Left forelimb (tissue), 1 donor: ENCODE measurements at regions not wholly inside any gene's neighbourhood (a gene's known extent, or its start where the extent isn't known, plus 50 kb on each side); places are given as distances from the start of the nearest gene placed in this dataset.
A peak's percentile ranks its signal among the peaks of the same experiment; 100 is the strongest.

Experiments
- DNase-seq: peaks from one replicate; pipeline ENCODE4 v3.0.0-alpha.2; 2018; ENCODE audit warnings: low spot score

DNA sequence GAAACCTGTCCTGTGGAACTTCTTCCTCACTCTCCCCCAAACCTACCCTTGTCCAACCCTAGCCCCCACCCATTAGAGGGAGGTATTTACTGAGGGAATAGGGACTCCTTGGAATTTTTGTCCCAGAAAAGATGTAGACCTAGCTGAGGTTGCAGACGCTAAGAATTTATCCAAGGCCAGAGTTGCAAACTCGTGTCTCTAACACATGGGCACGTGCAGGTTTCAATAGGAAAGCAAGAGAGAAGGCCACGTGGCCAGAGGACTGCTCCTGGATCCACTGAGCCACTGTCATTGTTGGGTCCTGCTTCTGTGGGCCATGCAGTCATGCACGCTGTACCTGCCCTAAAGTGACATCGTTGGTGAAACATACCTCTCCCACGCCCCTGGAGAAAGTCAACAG, 243.4 kb upstream of the KCNG1 start:
- DNase-seq: no peak

GRCh38 chr20:51265361-51265760, 242.5 kb upstream of the KCNG1 start:
- DNase-seq: no peak

DNA sequence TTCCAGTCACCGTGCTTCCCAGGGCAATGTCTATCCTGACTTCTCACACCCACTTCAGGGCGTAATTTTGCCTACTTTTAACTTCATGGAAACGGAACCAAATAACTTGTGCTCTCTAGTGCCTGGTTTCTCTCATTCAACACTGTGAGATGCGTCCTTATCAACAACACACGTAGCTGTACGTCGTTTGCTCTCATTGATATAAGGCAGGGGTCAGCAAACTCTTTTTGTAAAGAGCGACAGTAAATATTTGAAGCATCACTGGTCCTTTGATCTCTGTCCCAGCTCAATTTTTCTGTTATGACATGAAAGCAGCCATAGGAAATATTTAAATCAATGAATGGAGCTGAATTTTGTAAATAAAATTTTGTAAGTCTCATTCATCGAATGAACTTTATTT, 239.3 kb upstream of the KCNG1 start:
- DNase-seq: no peak

- no peak for DNase-seq
Observed at GRCh38 chr20:51259455-51259854, 236.5 kb upstream of the KCNG1 start.

DNA sequence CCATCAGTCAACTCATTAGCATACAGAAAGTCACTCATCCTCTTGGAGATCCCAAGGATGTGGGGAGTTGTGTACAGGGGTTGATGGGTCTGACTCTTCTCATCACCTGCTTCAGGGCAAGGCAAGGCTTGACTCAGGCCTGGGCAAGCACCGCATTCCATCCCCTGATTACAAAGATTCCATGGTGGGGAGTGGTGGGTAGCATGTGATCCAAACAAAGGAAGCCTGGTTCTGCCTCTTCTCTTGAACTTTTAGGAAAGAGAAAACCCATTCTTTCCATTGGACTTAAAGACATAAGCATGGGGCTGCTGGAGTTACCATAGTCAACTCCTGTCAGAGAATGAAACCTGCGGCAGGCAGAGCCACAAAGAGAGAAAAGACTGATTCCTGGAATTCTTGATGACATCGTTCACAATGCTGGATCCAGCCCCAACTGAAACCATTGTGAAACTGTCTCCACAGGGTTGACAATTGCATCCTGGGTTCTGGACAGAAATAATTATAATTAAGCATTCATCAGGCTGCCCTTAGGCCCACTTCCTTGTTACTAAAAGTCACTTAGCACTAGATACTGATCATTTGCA, 235.8 kb upstream of the KCNG1 start:
- DNase-seq: no peak

GRCh38 chr20:51255417-51255816, 232.5 kb upstream of the KCNG1 start:
- DNase-seq: no peak

DNA sequence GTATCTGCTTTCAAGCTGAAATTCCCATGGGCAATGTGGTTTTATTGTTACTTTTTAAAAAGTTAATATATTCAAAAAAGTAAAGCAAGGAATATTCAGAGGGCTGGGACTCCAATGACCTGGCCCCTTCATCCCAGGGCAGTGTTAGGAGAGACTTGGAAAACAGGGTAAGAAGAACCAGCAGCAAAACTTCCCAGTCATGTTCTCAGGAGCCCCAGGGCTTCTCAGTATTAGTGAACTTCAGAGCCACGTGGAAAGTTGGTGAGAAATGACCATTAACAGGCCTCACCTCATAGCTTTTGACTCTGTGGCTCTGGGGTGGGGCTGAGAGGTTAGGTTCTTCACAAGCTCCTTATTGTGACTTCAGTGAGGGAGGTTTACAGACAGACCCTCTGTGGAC, 230.4 kb upstream of the KCNG1 start:
- DNase-seq: peak; percentile 11

GRCh38 chr20:51249781-51250180, 226.9 kb upstream of the KCNG1 start:
- no peak for DNase-seq

DNA sequence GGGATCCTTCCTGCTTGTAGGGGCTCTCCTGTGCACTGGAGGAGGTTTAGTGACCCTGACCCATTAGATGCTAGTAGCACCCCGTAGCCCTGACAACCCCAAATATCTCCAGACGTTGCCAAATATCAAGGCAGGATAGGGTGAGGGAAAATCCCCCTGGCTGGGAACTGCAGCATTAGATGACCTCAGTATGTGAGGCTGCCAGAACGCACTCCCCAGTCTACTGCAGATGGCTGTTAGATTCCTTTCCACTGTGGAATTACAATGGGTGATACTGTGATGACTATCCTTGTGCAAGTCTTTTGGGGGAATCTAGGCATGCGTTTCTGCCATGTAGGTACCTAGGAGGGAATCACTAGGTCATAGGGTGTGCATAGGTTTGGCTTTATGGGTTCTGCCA, 226.3 kb upstream of the KCNG1 start:
- no peak for DNase-seq

DNA sequence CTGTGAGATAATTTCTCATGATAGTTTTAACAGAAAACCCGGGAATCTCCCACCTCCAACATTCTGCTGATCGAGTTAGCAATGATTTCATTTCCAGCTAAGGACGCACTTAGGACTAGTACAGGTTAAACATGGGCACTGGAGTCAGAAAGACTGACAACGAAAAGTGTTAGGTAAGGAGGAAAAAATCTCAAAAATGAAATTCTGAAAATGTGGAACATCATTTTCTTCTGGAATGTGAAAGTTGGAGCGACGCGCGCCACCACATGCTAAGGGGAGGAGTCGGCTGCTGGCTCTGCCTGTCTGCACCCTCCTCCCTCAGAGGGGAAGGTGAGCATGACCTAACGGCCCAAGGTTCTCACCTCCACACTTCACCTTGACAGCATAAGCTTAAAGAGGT, 221.6 kb upstream of the KCNG1 start:
- DNase-seq: no peak

DNA sequence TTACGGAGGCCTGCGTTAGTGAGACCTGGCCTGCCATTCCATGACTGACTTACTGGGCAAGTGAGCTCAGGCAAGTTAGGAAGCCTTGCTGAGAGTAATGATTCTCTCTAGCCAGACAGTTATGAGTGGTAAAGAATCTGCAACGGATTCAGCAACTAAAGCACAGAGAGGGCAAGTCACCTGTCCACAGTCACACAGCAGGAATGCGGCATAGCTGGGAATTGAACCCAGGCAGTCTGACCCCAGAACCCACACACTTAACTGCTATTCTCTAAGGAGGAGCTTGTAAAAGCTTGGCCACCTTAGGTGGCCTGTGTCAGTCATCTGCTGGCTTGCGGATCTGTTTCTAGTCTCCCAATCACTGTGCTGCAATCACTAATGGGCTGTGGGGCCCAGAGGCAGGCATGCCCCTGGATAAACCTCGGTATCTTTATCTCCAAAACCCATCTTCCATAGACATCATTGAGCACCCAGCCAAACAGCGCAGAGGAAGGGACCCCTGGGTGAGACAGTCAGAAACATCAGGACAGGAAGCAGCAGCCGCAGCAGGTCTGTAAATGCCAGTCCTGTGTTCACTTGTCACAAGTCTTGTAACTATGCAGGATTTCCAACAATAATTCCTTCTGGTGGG, 215.9 kb upstream of the KCNG1 start:
- no peak for DNase-seq

- DNase-seq: no peak
Observed at GRCh38 chr20:51237791-51238190, 214.9 kb upstream of the KCNG1 start.

DNA sequence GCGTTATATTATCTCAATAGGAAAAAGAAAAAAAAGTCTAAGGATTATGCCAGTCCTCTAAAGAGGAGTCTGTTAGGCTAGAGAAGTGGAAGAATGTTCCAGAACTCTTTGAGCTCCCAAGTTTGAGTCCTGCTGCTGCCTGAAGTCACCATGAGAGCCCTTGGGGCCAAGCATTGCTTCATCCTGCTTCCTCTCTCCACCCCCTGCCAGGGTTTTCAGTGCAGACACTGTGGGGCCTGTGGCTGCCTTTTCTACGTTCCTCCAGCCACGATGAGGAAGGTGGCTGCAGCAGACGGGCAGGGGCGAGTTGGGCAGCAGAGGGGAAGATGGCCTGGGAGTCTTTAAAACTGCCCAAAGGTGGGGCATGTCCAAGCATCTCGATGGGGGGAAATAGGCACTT, 214.4 kb upstream of the KCNG1 start:
- no peak for DNase-seq

DNA sequence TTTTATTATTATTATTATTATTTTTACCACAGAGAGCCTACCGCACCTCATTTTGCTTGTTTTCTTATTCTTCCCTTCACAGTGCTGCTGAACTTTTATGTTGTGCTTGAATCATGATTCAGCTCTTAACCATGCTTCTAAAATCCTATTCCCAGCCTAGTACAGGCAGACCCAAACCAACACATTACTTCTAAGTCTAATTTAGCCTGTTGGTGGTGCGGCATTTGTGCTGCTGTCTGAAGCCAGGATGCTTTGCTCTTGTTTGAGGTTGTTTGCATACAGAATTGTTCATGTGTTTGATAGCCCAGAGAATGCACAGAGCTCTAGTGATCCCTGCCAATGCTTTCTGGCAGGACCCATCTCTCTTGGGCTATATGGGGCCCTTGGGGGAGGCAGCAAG, 213.5 kb upstream of the KCNG1 start:
- DNase-seq: no peak

GRCh38 chr20:51233345-51233744, 210.4 kb upstream of the KCNG1 start:
- no peak for DNase-seq

DNA sequence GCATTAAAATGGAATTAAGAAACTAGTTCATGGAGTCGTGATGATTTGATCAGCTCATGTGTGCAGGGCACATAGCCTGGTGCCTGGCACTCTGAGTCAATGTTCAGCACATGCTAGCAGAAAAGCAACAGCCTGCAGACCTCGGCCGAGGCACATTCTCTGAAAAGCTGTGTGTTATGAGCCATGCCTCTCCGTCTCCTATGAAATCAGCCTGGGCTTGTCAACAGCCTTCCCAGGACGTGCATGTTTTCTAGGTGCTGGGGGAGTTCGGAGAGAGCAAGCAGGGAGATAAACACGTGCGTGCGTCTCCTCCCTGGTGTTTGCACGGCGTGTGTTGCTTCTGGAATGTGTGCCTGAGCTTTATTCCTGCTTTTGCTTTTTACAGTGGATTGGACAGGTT, 207.8 kb upstream of the KCNG1 start:
- DNase-seq: no peak

GRCh38 chr20:51228763-51229162, 205.9 kb upstream of the KCNG1 start:
- DNase-seq: no peak

- no peak for DNase-seq
Observed at GRCh38 chr20:51227744-51228143, 204.8 kb upstream of the KCNG1 start.

- DNase-seq: no peak
Observed at GRCh38 chr20:51223183-51223720, 200.3 kb upstream of the KCNG1 start.

GRCh38 chr20:51221791-51222408, 199.0 kb upstream of the KCNG1 start:
- no peak for DNase-seq

DNA sequence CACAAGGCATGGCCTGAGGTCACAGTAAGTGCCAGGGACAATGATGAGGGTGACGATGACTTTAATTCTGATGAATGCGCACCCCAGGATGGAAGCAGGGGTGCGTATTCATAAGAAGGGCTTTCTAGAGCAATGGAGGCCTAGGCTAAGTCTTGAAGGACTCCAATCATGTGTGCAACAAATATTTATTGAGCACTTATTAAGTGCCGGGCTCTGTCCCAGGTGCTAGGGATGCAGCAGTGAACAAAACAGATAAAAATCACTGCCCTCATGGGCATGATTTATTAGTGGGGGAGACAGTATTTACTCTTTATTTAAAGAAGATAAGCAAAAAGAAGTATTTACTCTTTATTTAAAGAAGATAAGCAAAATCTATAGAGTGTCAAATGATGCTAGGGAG, 198.2 kb upstream of the KCNG1 start:
- DNase-seq: no peak

DNA sequence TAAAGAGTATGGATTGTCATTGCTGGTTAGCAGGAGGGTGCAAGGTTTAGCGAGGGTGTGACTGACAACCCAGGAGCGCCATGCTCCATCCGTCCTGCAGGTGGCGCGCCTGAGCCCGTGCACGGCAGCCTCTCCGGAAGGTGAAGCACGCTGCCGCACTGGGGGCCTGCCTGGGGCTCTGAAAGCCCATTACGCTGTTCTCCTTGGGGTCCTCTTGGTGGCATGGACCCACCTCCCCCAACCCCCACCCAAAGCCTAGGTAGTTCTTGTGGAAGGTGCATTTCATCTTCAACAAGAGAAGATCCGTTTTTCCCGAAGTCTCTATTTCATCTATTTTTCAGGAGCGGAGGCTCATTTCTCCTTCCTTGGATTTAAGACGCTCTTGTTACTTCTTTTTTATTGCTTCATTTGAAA, 197.4 kb upstream of the KCNG1 start:
- no peak for DNase-seq

- DNase-seq: no peak
Observed at GRCh38 chr20:51219544-51219943, 196.6 kb upstream of the KCNG1 start.

DNA sequence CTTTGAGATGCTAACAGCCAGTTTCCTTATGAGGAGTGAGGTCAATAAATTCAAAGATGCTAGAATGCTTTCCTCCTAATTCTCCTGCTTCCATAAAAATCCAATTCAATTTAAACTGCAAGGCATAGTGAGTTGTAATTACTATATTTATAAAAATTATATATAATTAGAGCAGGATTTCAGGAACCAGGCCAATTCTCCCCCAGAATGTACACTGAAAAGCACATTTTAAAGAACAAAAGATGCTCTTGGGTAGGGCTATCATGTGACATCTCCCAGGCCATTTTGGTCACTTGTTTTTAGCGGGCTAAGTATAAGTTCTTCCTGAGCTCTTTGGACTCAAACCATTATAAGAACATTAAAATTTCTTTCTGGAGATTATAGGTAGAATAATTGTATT, 195.7 kb upstream of the KCNG1 start:
- no peak for DNase-seq
